Subcutaneous abdominal adipose tissue (tissue), 5 donors: ENCODE measurements at regions not wholly inside any gene's neighbourhood (a gene's known extent, or its start where the extent isn't known, plus 50 kb on each side); places are given as distances from the start of the nearest gene placed in this dataset.
"Not testable (repeated sequence)": the region's sequence is repeated elsewhere in the genome, so short reads cannot be mapped to it uniquely, and the experiment has no call there.

Experiments
- H3K27ac ChIP-seq: one replicate; pipeline ENCODE4 v1.7.0; 2013; ENCODE audit warnings: low read depth, mild to moderate bottlenecking, inconsistent platforms, low read length, moderate library complexity
- H3K27me3 ChIP-seq, 5 donors: one replicate each; pipeline ENCODE4 v1.7.0; 2013; ENCODE audit warnings: low read length in 5 of 5, inconsistent platforms in 1 of 5; ENCODE audit not compliant: control insufficient read depth in 5 of 5, insufficient read depth in 4 of 5
- H3K36me3 ChIP-seq, 5 donors: one replicate each; pipeline ENCODE4 v1.7.0; 2013; ENCODE audit warnings: low read length in 5 of 5; ENCODE audit not compliant: control insufficient read depth in 5 of 5, insufficient read depth in 5 of 5
- H3K4me1 ChIP-seq, 5 donors: one replicate each; pipeline ENCODE4 v1.7.0; 2013; ENCODE audit warnings: low read length in 5 of 5, mild to moderate bottlenecking in 3 of 5, moderate library complexity in 1 of 5; ENCODE audit not compliant: control insufficient read depth in 5 of 5, insufficient read depth in 5 of 5
- H3K4me3 ChIP-seq, 5 donors: one replicate each; pipeline ENCODE4 v1.7.0; 2013; ENCODE audit warnings: low read length in 5 of 5, low read depth in 1 of 5
- H3K9ac ChIP-seq, 5 donors: one replicate each; pipeline ENCODE4 v1.7.0; 2013; ENCODE audit warnings: low read length in 5 of 5, mild to moderate bottlenecking in 4 of 5, moderate library complexity in 3 of 5
- H3K9me3 ChIP-seq, 5 donors: one replicate each; pipeline ENCODE4 v1.7.0; 2013; ENCODE audit warnings: low read length in 5 of 5; ENCODE audit not compliant: control insufficient read depth in 5 of 5
- donor health status: healthy.
- donor health status: healthy.
- donor health status: healthy.
- donor health status: healthy.
- donor health status: healthy.

DNA sequence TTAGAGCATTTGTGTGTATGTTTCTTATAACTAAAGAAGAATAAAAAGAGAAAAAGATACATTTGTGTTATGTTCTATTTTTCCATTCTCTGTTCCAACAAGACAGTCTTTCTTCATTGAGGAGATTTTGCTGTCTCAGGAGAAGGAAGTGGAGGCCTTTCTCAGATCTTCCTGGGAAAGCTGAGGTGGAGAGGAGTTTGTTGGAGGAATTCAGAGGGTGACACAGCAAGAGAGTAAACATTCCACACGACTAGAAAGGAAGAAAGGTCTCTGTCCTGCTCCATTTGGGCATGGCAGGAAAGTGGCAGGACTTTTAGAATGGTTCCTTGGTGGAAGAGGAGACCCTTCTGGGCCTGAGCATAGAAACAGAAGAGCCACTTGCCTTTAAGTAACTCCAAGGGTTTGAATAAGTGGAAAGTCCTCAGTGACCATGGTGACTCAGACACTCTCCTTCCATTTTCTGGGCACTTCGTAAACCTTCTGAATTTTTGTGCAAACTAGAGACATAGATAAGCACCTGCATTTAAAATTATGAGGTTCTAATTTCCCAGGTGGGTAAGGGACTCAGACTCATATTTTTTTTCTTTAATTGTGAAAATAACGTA is 52.3 kb upstream of the COL5A2 start:
- no peaks in the 10 kb centered on the region for H3K9me3 ChIP-seq
- no peaks in the 10 kb centered on the region for H3K27me3 ChIP-seq
- H3K36me3 ChIP-seq, result no peaks in the 10 kb centered on the region
- H3K27ac ChIP-seq, result no peak overlapping the region
- no peak overlapping the region for H3K4me3 ChIP-seq
- H3K4me1 ChIP-seq, result no peaks in the 10 kb centered on the region
- H3K9ac ChIP-seq, result no peak overlapping the region

DNA sequence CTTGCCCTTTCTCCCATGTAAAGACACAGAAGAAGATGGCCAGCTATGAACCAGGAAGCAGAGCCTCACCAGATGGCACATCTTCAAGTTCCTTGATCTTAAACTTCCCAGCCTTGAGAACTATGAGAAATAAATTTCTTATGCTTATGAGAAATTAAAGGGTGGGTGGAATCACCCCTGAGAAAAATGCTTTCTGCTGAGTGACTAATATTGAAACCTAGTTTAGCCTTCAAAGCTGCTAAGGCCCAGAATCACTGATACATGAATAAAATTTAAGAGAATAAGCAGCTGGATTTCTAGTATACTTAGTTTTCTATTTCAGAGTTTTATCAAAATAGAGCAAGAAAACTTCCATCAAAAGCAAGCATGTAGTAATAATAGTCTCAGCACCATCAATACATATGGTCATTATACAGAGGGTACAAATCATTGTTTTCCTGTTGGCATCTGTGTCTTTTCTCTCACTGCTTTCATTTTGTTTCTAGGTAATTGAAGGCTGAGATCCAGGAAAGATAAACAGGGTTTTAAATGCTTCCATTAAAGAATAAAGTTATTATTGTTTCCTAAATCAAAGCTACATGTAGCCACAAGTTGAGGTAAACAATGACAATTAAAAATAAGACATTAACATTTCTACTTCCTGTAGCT is 53.3 kb upstream of the COL5A2 start:
- Histone ChIP-seq H3K4me1 (no peaks in the 10 kb centered on the region), H3K27ac (no peak overlapping the region), H3K9me3 (no peaks in the 10 kb centered on the region), H3K9ac (no peak overlapping the region), H3K4me3 (no peak overlapping the region), H3K27me3 (no peaks in the 10 kb centered on the region), H3K36me3 (no peaks in the 10 kb centered on the region)

DNA sequence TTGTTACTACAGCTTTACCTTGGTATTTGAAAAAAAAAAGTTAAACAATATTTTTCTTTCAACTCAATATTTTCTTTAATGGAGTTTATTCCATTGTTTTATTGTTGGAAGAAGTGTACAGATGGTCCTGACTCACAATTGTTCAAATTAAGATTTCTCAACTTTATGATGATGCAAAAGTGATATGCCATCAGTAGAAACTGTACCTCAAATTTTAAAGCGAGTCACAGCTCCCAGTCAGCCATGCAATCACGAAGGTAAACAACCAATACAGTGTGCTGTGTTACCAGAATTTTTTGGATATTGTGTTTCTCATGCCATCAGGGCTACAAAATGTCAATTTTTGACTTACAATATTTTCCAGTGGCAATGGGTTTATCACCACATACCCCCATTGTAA is 54.0 kb upstream of the COL5A2 start:
- Histone ChIP-seq H3K27me3 (no peaks in the 10 kb centered on the region), H3K36me3 (no peaks in the 10 kb centered on the region), H3K4me3 (no peak overlapping the region), H3K9me3 (no peaks in the 10 kb centered on the region), H3K4me1 (no peaks in the 10 kb centered on the region), H3K9ac (no peak overlapping the region), H3K27ac (no peak overlapping the region)

DNA sequence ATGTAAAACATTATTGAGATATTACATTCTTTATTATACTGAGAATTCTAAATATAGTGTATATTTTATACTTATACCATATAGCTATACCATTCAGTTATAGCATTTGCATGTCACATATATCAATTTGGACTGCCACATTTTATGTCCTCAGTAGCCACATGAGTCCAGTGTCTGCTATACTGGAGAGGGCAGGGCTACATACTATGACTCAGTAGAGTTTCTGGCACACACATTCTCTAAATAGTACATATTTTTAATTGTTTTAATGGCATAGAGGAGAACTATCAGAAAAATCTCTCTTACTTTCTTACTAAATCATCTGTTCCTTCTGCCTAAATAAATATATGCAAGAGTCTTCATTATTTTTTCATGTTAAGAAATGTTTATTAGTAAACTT is 55.4 kb upstream of the COL5A2 start:
- no peaks in the 10 kb centered on the region for H3K27me3 ChIP-seq
- no peak overlapping the region for H3K27ac ChIP-seq
- no peak overlapping the region for H3K9ac ChIP-seq
- H3K4me3 ChIP-seq, result no peak overlapping the region
- no peaks in the 10 kb centered on the region for H3K4me1 ChIP-seq
- no peaks in the 10 kb centered on the region for H3K36me3 ChIP-seq
- H3K9me3 ChIP-seq, result no peaks in the 10 kb centered on the region

DNA sequence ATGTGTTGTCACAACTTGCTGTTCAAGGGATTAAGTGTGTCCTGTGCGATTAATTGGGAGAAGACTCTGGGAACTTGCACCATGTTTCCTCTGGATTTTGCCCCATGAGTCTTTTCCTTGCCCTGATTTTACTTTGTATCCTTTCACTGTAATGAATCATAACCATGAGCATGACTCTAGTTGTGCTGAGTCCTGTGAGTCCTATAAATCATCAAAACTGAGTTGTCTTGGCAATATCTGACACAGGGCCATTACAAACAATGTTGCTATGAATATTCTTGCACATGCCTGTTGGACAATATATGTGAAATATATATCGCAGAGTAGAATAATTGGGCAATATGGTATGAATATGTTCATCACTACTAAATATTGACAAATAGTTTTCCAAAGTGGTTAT is 56.5 kb upstream of the COL5A2 start:
- H3K4me1 ChIP-seq, result no peaks in the 10 kb centered on the region
- H3K9ac ChIP-seq, result no peak overlapping the region
- H3K27ac ChIP-seq, result no peak overlapping the region
- H3K4me3 ChIP-seq, result no peak overlapping the region
- H3K27me3 ChIP-seq, result no peaks in the 10 kb centered on the region
- no peaks in the 10 kb centered on the region for H3K36me3 ChIP-seq
- H3K9me3 ChIP-seq, result no peaks in the 10 kb centered on the region

DNA sequence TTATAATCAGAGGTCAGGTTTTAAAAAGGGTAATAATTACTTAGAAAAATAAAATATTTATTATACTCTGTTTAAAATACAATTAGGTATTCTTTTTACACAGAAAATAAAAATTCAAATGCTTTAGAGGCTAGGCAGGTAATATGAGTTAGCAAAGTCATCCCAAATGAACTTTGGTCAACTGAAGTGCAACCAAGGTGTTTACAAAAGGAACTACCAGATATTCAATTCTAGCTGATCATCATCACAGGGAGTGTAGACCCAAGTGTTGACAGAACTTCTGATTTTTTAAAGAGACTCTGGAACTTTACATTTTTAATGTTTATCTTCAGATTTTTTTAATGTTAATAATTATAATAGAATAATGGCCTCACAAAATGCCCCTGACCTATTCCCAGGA is 59.3 kb upstream of the COL5A2 start:
- Histone ChIP-seq H3K4me3 (no peak overlapping the region), H3K9ac (no peak overlapping the region), H3K27me3 (no peaks in the 10 kb centered on the region), H3K27ac (no peak overlapping the region), H3K36me3 (no peaks in the 10 kb centered on the region), H3K9me3 (no peaks in the 10 kb centered on the region), H3K4me1 (no peaks in the 10 kb centered on the region)

DNA sequence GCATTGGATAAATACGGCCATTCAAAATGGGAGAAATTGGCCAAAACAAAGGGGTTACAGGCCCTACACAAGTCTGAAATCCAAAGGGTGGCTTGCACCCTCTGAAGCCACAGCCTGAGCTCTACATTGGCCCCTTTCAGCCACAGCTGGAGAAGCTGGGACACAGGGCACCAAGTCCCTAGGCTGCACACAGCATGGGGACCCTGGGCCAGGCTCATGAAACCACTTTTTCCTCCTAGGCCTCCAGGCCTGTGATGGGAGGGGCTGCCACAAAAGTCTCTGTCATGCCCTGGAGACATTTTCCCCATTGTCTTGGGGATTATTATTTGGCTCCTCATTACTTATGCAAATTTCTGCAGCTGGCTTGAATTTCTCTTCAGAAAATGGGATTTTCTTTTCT is 64.3 kb upstream of the COL5A2 start:
- not testable (repeated sequence) for H3K4me3 ChIP-seq, H3K36me3 ChIP-seq, H3K9me3 ChIP-seq, H3K27ac ChIP-seq, H3K27me3 ChIP-seq, H3K9ac ChIP-seq, H3K4me1 ChIP-seq

DNA sequence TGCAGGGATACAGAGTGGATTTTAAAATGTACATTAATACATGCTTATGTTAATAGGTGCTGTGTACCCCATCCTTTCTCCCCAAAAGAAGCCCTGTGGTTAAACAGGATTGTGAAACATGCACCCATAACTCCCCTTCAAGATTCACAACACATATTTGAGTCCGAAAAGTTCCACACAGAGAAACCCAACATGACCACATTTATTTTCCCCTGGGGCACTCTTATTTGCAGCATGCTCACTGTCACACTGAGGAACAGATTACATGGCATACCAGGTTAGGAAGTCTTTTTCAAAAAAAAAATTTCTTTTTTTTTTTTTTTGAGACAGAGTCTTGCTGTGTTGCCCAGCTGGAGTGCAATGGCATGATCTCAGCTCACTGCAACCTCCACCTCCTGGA is 67.7 kb upstream of the COL5A2 start:
- Histone ChIP-seq H3K9me3 (no peaks in the 10 kb centered on the region), H3K4me1 (peaks cover 0 to 9% (median 0%) of the 10 kb centered on the region in 5 donors), H3K27me3 (no peaks in the 10 kb centered on the region), H3K9ac (no peak overlapping the region), H3K4me3 (no peak overlapping the region), H3K27ac (no peak overlapping the region), H3K36me3 (no peaks in the 10 kb centered on the region)

DNA sequence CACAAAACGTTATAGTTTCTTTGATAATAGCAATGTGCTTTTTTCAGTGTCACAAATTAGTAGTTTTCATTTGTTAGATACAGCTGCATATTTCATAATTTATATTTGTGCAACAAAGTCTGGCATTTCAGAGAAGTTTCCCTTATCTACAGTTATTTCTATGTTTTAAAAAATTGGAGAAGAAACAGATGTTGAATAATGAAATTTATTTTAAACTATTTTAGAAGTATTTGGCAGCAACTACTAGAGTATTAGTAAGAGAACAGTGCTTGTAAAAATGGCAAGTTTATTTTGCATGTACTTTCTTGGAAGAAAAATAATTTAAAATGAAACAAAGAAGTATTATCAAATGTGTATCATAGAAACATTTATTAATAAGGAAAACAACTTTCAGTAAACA is 68.6 kb upstream of the COL5A2 start:
- H3K27ac ChIP-seq, result no peak overlapping the region
- no peaks in the 10 kb centered on the region for H3K36me3 ChIP-seq
- peak overlapping the region in 1 of 5 donors; percentile 35 for H3K9ac ChIP-seq
- H3K27me3 ChIP-seq, result no peaks in the 10 kb centered on the region
- peaks cover 0 to 9% (median 0%) of the 10 kb centered on the region in 5 donors for H3K4me1 ChIP-seq
- H3K4me3 ChIP-seq, result no peak overlapping the region
- H3K9me3 ChIP-seq, result no peaks in the 10 kb centered on the region

DNA sequence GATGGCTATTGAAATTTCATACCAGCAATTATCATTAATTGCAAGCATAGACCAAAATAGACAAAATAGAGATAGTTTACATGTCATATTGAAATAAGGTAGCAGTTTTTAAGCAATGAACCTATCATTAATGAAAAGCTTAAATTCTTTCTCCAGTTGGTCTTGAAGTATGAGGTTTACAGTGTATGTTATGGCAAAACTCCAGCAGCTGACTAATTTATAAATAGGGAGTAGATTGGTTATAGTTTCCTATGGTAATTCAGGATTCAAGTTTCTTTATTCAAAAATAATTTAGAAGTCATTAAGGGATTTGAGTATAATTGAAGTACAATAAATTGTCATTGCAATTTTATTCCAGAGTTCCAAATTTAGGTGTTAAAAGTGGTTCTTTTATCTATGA is 69.6 kb upstream of the COL5A2 start:
- Histone ChIP-seq H3K27ac (no peak overlapping the region), H3K27me3 (no peaks in the 10 kb centered on the region), H3K9me3 (no peaks in the 10 kb centered on the region), H3K4me3 (no peak overlapping the region), H3K36me3 (no peaks in the 10 kb centered on the region), H3K4me1 (peaks cover 0 to 11% (median 6%) of the 10 kb centered on the region in 5 donors), H3K9ac (no peak overlapping the region)
